ENCODE measurements at regions not wholly inside any gene's neighbourhood (a gene's known extent, or its start where the extent isn't known, plus 50 kb on each side); places are given as distances from the start of the nearest gene placed in this dataset.

- TF ChIP-seq CTCF (IDR thresholded peaks at IDR 0.05; ENCODE audit: low read length) (no peak), EZH2 (IDR thresholded peaks at IDR 0.05; ENCODE audit: borderline replicate concordance, low read length) (no peak)
These were observed 218.6 kb downstream of the PIK3R1 start for GRCh38 chr5:68433923-68434879.
